Stomach (tissue), 8 donors: ENCODE measurements at regions not wholly inside any gene's neighbourhood (a gene's known extent, or its start where the extent isn't known, plus 50 kb on each side); places are given as distances from the start of the nearest gene placed in this dataset.

Experiments
- DNase-seq, 2 donors: peaks; one replicate each; pipeline versions ENCODE4 v3.0.0 to v3.0.0-alpha.2; 2013 to 2019
- H3K27ac ChIP-seq, 5 donors: fragments of 200-600 bp in 4 of 5; sonication (generic) in 4 of 5; one replicate each; pipeline ENCODE4 v1.5.1; 2013 to 2019; ENCODE audit warnings: mild to moderate bottlenecking in 1 of 5, moderate library complexity in 1 of 5
- H3K27me3 ChIP-seq, 3 donors: fragments of 200-600 bp; sonication (generic); one replicate each; pipeline ENCODE4 v1.5.1; 2017 to 2019; ENCODE audit warnings: mixed run types in 1 of 3
- H3K36me3 ChIP-seq, 4 donors: fragments of 200-600 bp; sonication (generic); 1 replicate in 3 of 4; 2 replicates in 1 of 4; pipeline ENCODE4 v1.5.1; 2016 to 2019
- H3K4me1 ChIP-seq, 4 donors: fragments of 200-600 bp; sonication (generic); one replicate each; pipeline ENCODE4 v1.5.1; 2016 to 2019
- H3K4me3 ChIP-seq, 4 donors: fragments of 200-600 bp; sonication (generic) in 3 of 4; one replicate each; pipeline ENCODE4 v1.5.1; 2016 to 2019; ENCODE audit warnings: mild to moderate bottlenecking in 1 of 4
- H3K9me3 ChIP-seq, 4 donors: fragments of 200-600 bp; sonication (generic); one replicate each; pipeline ENCODE4 v1.5.1; 2016 to 2019
- EP300 ChIP-seq: sonication (generic); formaldehyde crosslinking; IDR thresholded peaks from one replicate; pipeline ENCODE4 v1.6.1; 2017; ENCODE audit warnings: antibody characterized with exemption
- POLR2A ChIP-seq, 4 donors: fragments of 450-650 bp; IDR thresholded peaks; one replicate each; pipeline ENCODE4 v1.6.1; 2016; ENCODE audit warnings: antibody characterized with exemption in 4 of 4, control low read depth in 2 of 4, mild to moderate bottlenecking in 1 of 4, moderate library complexity in 1 of 4
- POLR2AphosphoS5 ChIP-seq, 3 donors: sonication (generic); formaldehyde crosslinking; IDR thresholded peaks; one replicate each; pipeline ENCODE4 v1.6.1; 2016; ENCODE audit warnings: antibody characterized with exemption in 3 of 3
- WGBS, 5 donors: extraction: QIAGEN DNeasy Blood & Tissue Kit in 3 of 5; methylation state at CpG; one replicate each; pipeline versions ENCODE4 v1.1.5 to v1.1.7; 2013 to 2018; 5-methylcytosine and 5-hydroxymethylcytosine counted together
- intact Hi-C: fragments of 100-400 bp; cut with DNase I; formaldehyde crosslinking; loops from one replicate; pipeline ENCODE4 v1.15.1; 2023; ENCODE audit warnings: low total_unique reads
- TF ChIP-seq, protein P1 (sequence below), 7 experiments: fragments of 450-650 bp in 4 of 7; fragments of 200-600 bp in 3 of 7; sonication (generic) in 3 of 7; IDR thresholded peaks; one replicate each; pipeline ENCODE4 v1.5.1; 2016 to 2019; ENCODE audit warnings: antibody characterized with exemption in 7 of 7, control low read depth in 2 of 7, mild to moderate bottlenecking in 1 of 7
- donor health status: healthy with polysubstance abuse.
- donor health status: Bipolar disorder and iron deficiency.
- donor health status: healthy.

DNA sequence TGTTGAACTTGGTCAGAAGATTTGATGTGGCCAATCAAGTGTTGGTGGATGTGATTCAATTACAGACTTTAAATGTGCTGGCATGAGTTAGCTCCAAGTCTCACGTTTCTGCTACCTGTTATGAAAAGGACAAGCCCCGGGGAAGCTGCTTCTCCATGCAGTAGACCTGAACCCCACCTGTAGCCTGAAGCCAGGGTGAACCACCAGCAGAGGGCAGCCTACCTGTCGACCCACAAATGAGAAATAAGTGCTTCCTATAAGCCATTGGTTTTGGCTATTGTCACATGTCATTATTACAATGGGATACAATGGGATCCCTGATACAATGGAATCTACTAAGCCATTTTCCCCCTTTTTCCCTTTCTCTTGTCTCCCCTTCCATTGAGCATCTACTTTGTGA lies 230.2 kb downstream of the PRDM2 start:
- Histone ChIP-seq H3K4me3 (no peak overlapping the region), H3K9me3 (no peaks in the 10 kb centered on the region), H3K36me3 (no peaks in the 10 kb centered on the region), H3K27me3 (no peaks in the 10 kb centered on the region), H3K4me1 (no peaks in the 10 kb centered on the region), H3K27ac (no peak overlapping the region)
- TF ChIP-seq, protein P1, sequence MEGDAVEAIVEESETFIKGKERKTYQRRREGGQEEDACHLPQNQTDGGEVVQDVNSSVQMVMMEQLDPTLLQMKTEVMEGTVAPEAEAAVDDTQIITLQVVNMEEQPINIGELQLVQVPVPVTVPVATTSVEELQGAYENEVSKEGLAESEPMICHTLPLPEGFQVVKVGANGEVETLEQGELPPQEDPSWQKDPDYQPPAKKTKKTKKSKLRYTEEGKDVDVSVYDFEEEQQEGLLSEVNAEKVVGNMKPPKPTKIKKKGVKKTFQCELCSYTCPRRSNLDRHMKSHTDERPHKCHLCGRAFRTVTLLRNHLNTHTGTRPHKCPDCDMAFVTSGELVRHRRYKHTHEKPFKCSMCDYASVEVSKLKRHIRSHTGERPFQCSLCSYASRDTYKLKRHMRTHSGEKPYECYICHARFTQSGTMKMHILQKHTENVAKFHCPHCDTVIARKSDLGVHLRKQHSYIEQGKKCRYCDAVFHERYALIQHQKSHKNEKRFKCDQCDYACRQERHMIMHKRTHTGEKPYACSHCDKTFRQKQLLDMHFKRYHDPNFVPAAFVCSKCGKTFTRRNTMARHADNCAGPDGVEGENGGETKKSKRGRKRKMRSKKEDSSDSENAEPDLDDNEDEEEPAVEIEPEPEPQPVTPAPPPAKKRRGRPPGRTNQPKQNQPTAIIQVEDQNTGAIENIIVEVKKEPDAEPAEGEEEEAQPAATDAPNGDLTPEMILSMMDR (IDR thresholded peaks at IDR 0.05) = no peak
- TF ChIP-seq POLR2AphosphoS5 (IDR thresholded peaks at IDR 0.05) (no peak), EP300 (no peak)
- intact Hi-C loops = no loop called here
- DNase-seq = peak in 1 of 2 donors; percentile 9
- 27 to 36% (median 30%) methylated on average over 3 of the region's 3 CpGs for WGBS, 5 donors

DNA sequence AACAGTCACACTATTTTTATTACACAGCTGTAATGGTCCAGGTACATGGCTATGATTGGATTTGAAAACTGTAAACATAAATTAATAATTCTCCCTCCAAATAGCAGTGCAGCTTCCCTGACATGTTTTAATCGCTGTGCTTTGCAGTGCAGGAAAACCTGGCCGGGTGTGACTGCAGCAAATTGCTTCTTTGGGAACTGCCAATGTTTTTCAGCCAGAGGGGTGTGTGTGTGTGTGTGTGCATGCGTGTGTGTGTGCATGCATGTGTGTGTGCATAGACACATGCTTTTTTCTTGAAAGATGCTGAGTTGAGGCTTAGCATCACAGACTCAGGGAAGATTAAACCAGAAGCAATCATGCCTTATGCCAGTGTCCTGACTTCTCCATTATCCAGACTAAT lies 231.2 kb downstream of the PRDM2 start:
- no peaks in the 10 kb centered on the region for H3K36me3 ChIP-seq
- 52 to 79% (median 71%) methylated on average over 3 of the region's 3 CpGs for WGBS, 5 donors
- intact Hi-C loops = no loop called here
- TF ChIP-seq POLR2A (IDR thresholded peaks at IDR 0.05) (no peak), EP300 (no peak), POLR2AphosphoS5 (IDR thresholded peaks at IDR 0.05) (no peak)
- TF ChIP-seq, protein P1 (IDR thresholded peaks at IDR 0.05) = no peak
- no peak overlapping the region for H3K4me3 ChIP-seq
- H3K27ac ChIP-seq = no peak overlapping the region
- DNase-seq = no peak
- H3K9me3 ChIP-seq = no peaks in the 10 kb centered on the region
- H3K27me3 ChIP-seq = no peaks in the 10 kb centered on the region
- H3K4me1 ChIP-seq = no peaks in the 10 kb centered on the region

DNA sequence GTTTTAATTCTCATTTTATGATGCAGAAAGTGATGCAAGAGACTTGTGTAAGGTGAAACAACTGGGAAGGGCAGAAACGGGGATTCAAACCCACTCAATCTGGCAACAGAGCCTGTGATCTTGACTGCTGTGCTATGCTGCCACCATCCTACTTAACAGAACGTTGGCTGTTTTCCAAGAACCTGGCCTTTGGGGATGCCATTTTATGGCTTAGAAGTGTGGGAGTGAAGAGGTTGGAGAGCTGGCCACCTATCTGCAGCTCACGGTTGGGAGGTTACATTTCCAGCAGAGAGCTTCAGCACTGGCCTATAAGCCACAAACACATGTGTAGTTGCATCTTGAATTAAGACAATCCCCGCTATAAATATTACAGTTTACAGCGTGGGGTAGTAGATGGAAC lies 235.3 kb downstream of the PRDM2 start:
- Histone ChIP-seq H3K9me3 (no peaks in the 10 kb centered on the region), H3K27me3 (peaks cover 0 to 5% (median 0%) of the 10 kb centered on the region in 3 donors), H3K4me1 (no peaks in the 10 kb centered on the region), H3K36me3 (no peaks in the 10 kb centered on the region), H3K4me3 (no peak overlapping the region), H3K27ac (no peak overlapping the region)
- no peak for DNase-seq
- intact Hi-C loops = no loop called here
- 62 to 80% (median 73%) methylated on average over 5 of the region's 5 CpGs for WGBS, 5 donors
- TF ChIP-seq, protein P1 (IDR thresholded peaks at IDR 0.05) = no peak
- TF ChIP-seq POLR2AphosphoS5 (IDR thresholded peaks at IDR 0.05) (no peak), EP300 (no peak), POLR2A (IDR thresholded peaks at IDR 0.05) (no peak)

DNA sequence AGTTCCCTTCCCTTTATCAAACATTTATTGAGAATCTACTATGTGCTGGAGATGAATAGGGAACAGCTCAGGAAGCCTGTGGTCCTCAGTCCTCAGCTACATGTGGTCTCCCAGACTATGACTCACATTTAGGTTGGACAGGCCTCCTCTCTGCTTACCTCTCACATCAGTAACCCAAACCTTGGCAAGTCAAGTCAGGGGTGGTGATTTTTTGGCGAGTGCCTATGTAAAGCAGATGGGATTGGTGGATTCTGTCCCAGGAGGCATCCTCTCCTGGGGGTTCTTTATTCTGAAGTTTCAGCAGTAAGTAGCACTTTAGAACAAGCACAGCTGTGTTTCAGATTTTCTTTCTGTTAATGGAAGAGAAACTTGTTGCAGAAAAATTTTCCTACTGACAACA lies 241.3 kb downstream of the PRDM2 start:
- DNase-seq = no peak
- H3K4me1 ChIP-seq = no peaks in the 10 kb centered on the region
- TF ChIP-seq POLR2AphosphoS5 (IDR thresholded peaks at IDR 0.05) (no peak), EP300 (no peak)
- H3K4me3 ChIP-seq = no peak overlapping the region
- intact Hi-C loops = no loop called here
- H3K27ac ChIP-seq = no peak overlapping the region
- peaks cover 0 to 8% (median 0%) of the 10 kb centered on the region in 4 donors for H3K9me3 ChIP-seq
- WGBS, 5 donors = 77 to 94% (median 85%) methylated on average over 1 of the region's 1 CpG
- H3K36me3 ChIP-seq = no peaks in the 10 kb centered on the region
- H3K27me3 ChIP-seq = peaks cover 0 to 5% (median 0%) of the 10 kb centered on the region in 3 donors

DNA sequence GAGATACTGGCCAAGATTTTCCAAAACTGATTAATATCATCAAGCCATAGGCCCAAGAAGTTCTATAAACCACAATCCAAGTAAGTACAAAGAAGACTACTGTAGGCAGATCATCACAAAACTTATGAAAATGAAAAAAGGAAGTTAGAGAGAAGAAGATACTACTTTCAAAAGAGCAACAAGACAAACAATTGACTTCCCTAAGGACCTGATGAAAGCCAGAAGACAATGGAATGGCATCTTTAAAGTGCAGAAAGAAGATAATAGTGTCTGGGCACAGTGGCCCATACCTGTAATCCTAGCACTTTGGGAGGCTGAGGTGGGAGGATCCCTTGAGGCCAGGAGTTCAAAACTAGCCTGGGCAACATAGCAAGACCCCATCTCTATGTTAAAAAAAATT lies 243.1 kb downstream of the PRDM2 start:
- H3K9me3 ChIP-seq = peaks cover 0 to 8% (median 0%) of the 10 kb centered on the region in 4 donors
- no peak overlapping the region for H3K4me3 ChIP-seq
- no peaks in the 10 kb centered on the region for H3K4me1 ChIP-seq
- no peak overlapping the region for H3K27ac ChIP-seq
- TF ChIP-seq, protein P1 (IDR thresholded peaks at IDR 0.05) = no peak
- no peak for TF ChIP-seq POLR2AphosphoS5 (IDR thresholded peaks at IDR 0.05)
- no peak for TF ChIP-seq POLR2A (IDR thresholded peaks at IDR 0.05)
- TF ChIP-seq EP300 = no peak
- no peak for DNase-seq
- H3K36me3 ChIP-seq = no peaks in the 10 kb centered on the region
- peaks cover 0 to 5% (median 0%) of the 10 kb centered on the region in 3 donors for H3K27me3 ChIP-seq
- intact Hi-C loops = no loop called here
